ENCODE measurements at regions not wholly inside any gene's neighbourhood (a gene's known extent, or its start where the extent isn't known, plus 50 kb on each side); places are given as distances from the start of the nearest gene placed in this dataset.

- TF ChIP-seq, protein P1, sequence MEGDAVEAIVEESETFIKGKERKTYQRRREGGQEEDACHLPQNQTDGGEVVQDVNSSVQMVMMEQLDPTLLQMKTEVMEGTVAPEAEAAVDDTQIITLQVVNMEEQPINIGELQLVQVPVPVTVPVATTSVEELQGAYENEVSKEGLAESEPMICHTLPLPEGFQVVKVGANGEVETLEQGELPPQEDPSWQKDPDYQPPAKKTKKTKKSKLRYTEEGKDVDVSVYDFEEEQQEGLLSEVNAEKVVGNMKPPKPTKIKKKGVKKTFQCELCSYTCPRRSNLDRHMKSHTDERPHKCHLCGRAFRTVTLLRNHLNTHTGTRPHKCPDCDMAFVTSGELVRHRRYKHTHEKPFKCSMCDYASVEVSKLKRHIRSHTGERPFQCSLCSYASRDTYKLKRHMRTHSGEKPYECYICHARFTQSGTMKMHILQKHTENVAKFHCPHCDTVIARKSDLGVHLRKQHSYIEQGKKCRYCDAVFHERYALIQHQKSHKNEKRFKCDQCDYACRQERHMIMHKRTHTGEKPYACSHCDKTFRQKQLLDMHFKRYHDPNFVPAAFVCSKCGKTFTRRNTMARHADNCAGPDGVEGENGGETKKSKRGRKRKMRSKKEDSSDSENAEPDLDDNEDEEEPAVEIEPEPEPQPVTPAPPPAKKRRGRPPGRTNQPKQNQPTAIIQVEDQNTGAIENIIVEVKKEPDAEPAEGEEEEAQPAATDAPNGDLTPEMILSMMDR (IDR thresholded peaks at IDR 0.05), result no peak
- no peak for TF ChIP-seq POLR2A (IDR thresholded peaks at IDR 0.05)
These were observed 248.0 kb upstream of the FLRT2 start for GRCh38 chr14:85281921-85282320.
